HepG2 (cell line): ENCODE measurements at regions not wholly inside any gene's neighbourhood (a gene's known extent, or its start where the extent isn't known, plus 50 kb on each side); places are given as distances from the start of the nearest gene placed in this dataset.

Source experiments
- ATAC-seq: fragments of 200-7000 bp; cut with Tn5 transposase; 3 replicates; pipeline ENCODE4 v1.9.1; 2020; ENCODE audit warnings: mild to moderate bottlenecking, moderate library complexity
- BruUV-seq: library from RNA; stranded (reverse); fragments of 400-500 nt; replicated peaks from 2 replicates; lab custom pipeline; 2021; lab: Mats Ljungman, UMichigan
- CTCF ChIA-PET: fragments of 300-600 bp; formaldehyde crosslinking; extraction: SDS; loops from one replicate; lab custom pipeline; 2021; ENCODE audit warnings: low total read pairs, inconsistent platforms, low intra/inter-chr PET ratio; lab: Yijun Ruan, JAX
- POLR2A ChIA-PET: fragments of 350-600 bp; sonication (Branson Sonifier 250); formaldehyde crosslinking; loops from one replicate; lab custom pipeline; 2020; ENCODE audit warnings: antibody characterized with exemption, inconsistent platforms; lab: Yijun Ruan, JAX
- DNase-seq: peaks from one replicate; pipeline ENCODE4 v3.0.0-alpha.2; 2015; ENCODE audit warnings: low spot score
- FAIRE-seq: peaks from 3 replicates; lab custom pipeline; 2011; peaks lifted over from hg19 to GRCh38; lab: Jason Lieb, UNC
- H2AFZ ChIP-seq: one replicate; pipeline ENCODE4 v1.6.1; 2011; ENCODE audit warnings: low read length, inconsistent platforms
- H3K27ac ChIP-seq: fragments of 300-600 bp; 3 replicates; pipeline ENCODE4 v1.8.0; 2011; ENCODE audit warnings: mixed run types, mild to moderate bottlenecking, mixed read lengths, low read length, inconsistent platforms; ENCODE audit not compliant: insufficient read depth; ENCODE audit errors: extremely low read length
- H3K27me3 ChIP-seq, 2 experiments: fragments of 200-600 bp in 1 of 2; 2 replicates in 1 of 2; 3 replicates in 1 of 2; pipeline versions ENCODE4 v1.6.0 to v1.8.0; 2011; ENCODE audit warnings: low read length in 2 of 2, mild to moderate bottlenecking in 2 of 2, moderate library complexity in 2 of 2, inconsistent platforms in 1 of 2; ENCODE audit not compliant: insufficient read depth in 2 of 2, control insufficient read depth in 1 of 2
- H3K36me3 ChIP-seq, 2 experiments: fragments of 200-600 bp in 1 of 2; replicated peaks in 1 of 2; 2 replicates in 1 of 2; 3 replicates in 1 of 2; pipeline versions ENCODE4 v1.5.1 to v1.8.0; 2011; ENCODE audit warnings: low read length in 2 of 2, inconsistent platforms in 1 of 2; ENCODE audit not compliant: insufficient read depth in 2 of 2, control insufficient read depth in 1 of 2
- H3K4me1 ChIP-seq: 2 replicates; pipeline ENCODE4 v1.5.1; 2012; ENCODE audit warnings: low read length, inconsistent platforms; ENCODE audit not compliant: insufficient read depth
- H3K4me2 ChIP-seq: 2 replicates; pipeline ENCODE4 v1.6.0; 2011; ENCODE audit warnings: low read depth, low read length, inconsistent platforms
- H3K4me3 ChIP-seq, 3 experiments: fragments of 200-600 bp in 1 of 3; sonication (generic), shearing (Covaris generic) in 1 of 3; replicated peaks in 1 of 3; 2 replicates each; pipeline ENCODE4 v1.5.1; 2011 to 2016; ENCODE audit warnings: low read length in 3 of 3, inconsistent platforms in 2 of 3, low read depth in 2 of 3, mild to moderate bottlenecking in 2 of 3, control low read depth in 1 of 3, mixed read lengths in 1 of 3; ENCODE audit not compliant: insufficient read depth in 1 of 3
- H3K79me2 ChIP-seq: one replicate; pipeline ENCODE4 v1.6.1; 2011; ENCODE audit warnings: low read length, inconsistent platforms; ENCODE audit not compliant: insufficient read depth
- H3K9ac ChIP-seq: 2 replicates; pipeline ENCODE4 v1.6.0; 2011; ENCODE audit warnings: mild to moderate bottlenecking, low read depth, low read length, inconsistent platforms; ENCODE audit not compliant: insufficient read depth
- H3K9me3 ChIP-seq: 2 replicates; pipeline ENCODE4 v1.5.1; 2012; ENCODE audit warnings: mild to moderate bottlenecking, low read length
- H4K20me1 ChIP-seq: 2 replicates; pipeline ENCODE4 v1.6.0; 2011; ENCODE audit warnings: inconsistent platforms, mild to moderate bottlenecking, low read length, moderate library complexity; ENCODE audit not compliant: insufficient read depth
- FOXO1 ChIP-seq: sonication (generic); formaldehyde crosslinking; IDR thresholded peaks from 2 replicates; pipeline ENCODE4 v1.4.0; 2020; ENCODE audit warnings: missing genetic modification reagents
- HOXA7 ChIP-seq: sonication (generic); formaldehyde crosslinking; IDR thresholded peaks from 2 replicates; pipeline ENCODE4 v1.8.1; 2022; ENCODE audit warnings: mild to moderate bottlenecking, missing genetic modification reagents, moderate library complexity
- KDM6A ChIP-seq: IDR thresholded peaks from 2 replicates; pipeline ENCODE4 v1.6.1; 2016; ENCODE audit warnings: low read depth
- MBNL3 ChIP-seq: fragments of 250-450 bp; sonication (Bioruptor Pico); conservative IDR thresholded peaks from 2 replicates; pipeline ENCODE4 v1.8.0; 2022; ENCODE audit warnings: mild to moderate bottlenecking, inconsistent platforms
- NR3C1 ChIP-seq: sonication (generic); formaldehyde crosslinking; IDR thresholded peaks from 2 replicates; pipeline ENCODE4 v1.4.0; 2020; ENCODE audit warnings: missing genetic modification reagents
- PAWR ChIP-seq: sonication (generic); formaldehyde crosslinking; IDR thresholded peaks from 2 replicates; pipeline ENCODE4 v1.4.0; 2020; ENCODE audit warnings: missing genetic modification reagents, mild to moderate bottlenecking, borderline replicate concordance
- RBM39 ChIP-seq: fragments of 200-400 bp; formaldehyde crosslinking; IDR thresholded peaks from one replicate; pipeline ENCODE4 v1.6.1; 2018; ENCODE audit warnings: antibody characterized with exemption, mild to moderate bottlenecking, low read depth, low read length; ENCODE audit not compliant: poor library complexity, severe bottlenecking
- SNAPC4 ChIP-seq: sonication (generic); formaldehyde crosslinking; IDR thresholded peaks from 2 replicates; pipeline ENCODE4 v1.4.0; 2020; ENCODE audit warnings: mild to moderate bottlenecking, missing genetic modification reagents
- STAT6 ChIP-seq: sonication (generic); formaldehyde crosslinking; IDR thresholded peaks from 2 replicates; pipeline ENCODE4 v1.4.0; 2020; ENCODE audit warnings: missing genetic modification reagents, mild to moderate bottlenecking, borderline replicate concordance
- ZBTB37 ChIP-seq: sonication (generic); formaldehyde crosslinking; IDR thresholded peaks from 2 replicates; pipeline ENCODE4 v1.4.0; 2020; ENCODE audit warnings: mild to moderate bottlenecking, missing genetic modification reagents
- ZBTB38 ChIP-seq: sonication (generic); formaldehyde crosslinking; IDR thresholded peaks from 2 replicates; pipeline ENCODE4 v1.5.1; 2020; ENCODE audit warnings: mild to moderate bottlenecking, missing genetic modification reagents
- ZNF580 ChIP-seq: IDR thresholded peaks from 2 replicates; pipeline ENCODE4 v1.6.1; 2016; ENCODE audit warnings: low read depth, borderline replicate concordance
- ZNF83 ChIP-seq: sonication (generic); formaldehyde crosslinking; IDR thresholded peaks from 2 replicates; pipeline ENCODE4 v1.4.0; 2020; ENCODE audit warnings: missing genetic modification reagents, mild to moderate bottlenecking, borderline replicate concordance
- ZNF850 ChIP-seq: sonication (generic); formaldehyde crosslinking; conservative IDR thresholded peaks from 2 replicates; pipeline ENCODE4 v1.9.0; 2021; ENCODE audit warnings: mild to moderate bottlenecking, missing genetic modification reagents
- ZNF891 ChIP-seq: sonication (generic); formaldehyde crosslinking; IDR thresholded peaks from 2 replicates; pipeline ENCODE4 v1.5.0; 2020; ENCODE audit warnings: mild to moderate bottlenecking, missing genetic modification reagents
- WGBS: methylation state at CpG from one replicate; pipeline ENCODE4 v1.1.6; 2017; ENCODE audit warnings: low lambda C conversion rate; 5-methylcytosine and 5-hydroxymethylcytosine counted together
- in situ Hi-C: cut with HindIII; loops from 2 replicates; pipeline ENCODE4 v1.10.0; 2017; ENCODE audit warnings: low pct_unique_long_range_greater_than_20kb; ENCODE audit not compliant: extremely low pct_ligation_motif_present
- intact Hi-C: fragments of 100-400 bp; cut with micrococcal nuclease; formaldehyde crosslinking; loops from one replicate; pipeline ENCODE4 v1.10.0; 2022; ENCODE audit not compliant: unreplicated experiment

GRCh38 chr13:103324641-103325040, 258.4 kb upstream of the SLC10A2 start:
- Histone ChIP-seq H3K4me1 (no peaks in the 10 kb centered on the region), H3K36me3 (no peaks in the 10 kb centered on the region), H3K4me3 (no peak overlapping the region)
- 0% methylated on average over 2 of the region's 2 CpGs for WGBS
- in situ Hi-C loops, result no loop called here
- BruUV-seq, result no TSS peak
- no peak for TF ChIP-seq ZBTB37 (CRISPR knock-in tag)
- TF ChIP-seq ZNF850 (CRISPR knock-in tag), result no peak
- no peak for TF ChIP-seq ZNF83 (CRISPR knock-in tag)
- TF ChIP-seq KDM6A (CRISPR knock-in tag), result no peak
- TF ChIP-seq RBM39, result no peak
- no peak for TF ChIP-seq FOXO1 (CRISPR knock-in tag)
- no peak for TF ChIP-seq NR3C1 (CRISPR knock-in tag)
- TF ChIP-seq ZNF580 (CRISPR knock-in tag), result no peak
- TF ChIP-seq SNAPC4 (CRISPR knock-in tag), result no peak
- TF ChIP-seq ZBTB38, result no peak
- TF ChIP-seq ZNF891 (CRISPR knock-in tag), result no peak
- no peak for TF ChIP-seq HOXA7 (CRISPR knock-in tag)
- TF ChIP-seq MBNL3, result no peak
- no peak for TF ChIP-seq STAT6 (CRISPR knock-in tag)
- no peak for TF ChIP-seq PAWR
- TF ChIP-seq, all 625 proteins: peak for 0
- Histone ChIP-seq H4K20me1 (no peaks in the 10 kb centered on the region), H3K79me2 (no peaks in the 10 kb centered on the region), H3K27ac (no peak overlapping the region), H3K9ac (no peak overlapping the region), H3K9me3 (peaks cover 54% of the 10 kb centered on the region), H3K27me3 (no peaks in the 10 kb centered on the region; a peak in 1 of 5 replicates), H3K4me2 (no peak overlapping the region), H2AFZ (no peak overlapping the region)
- POLR2A ChIA-PET, result no interaction called here
- intact Hi-C loops, result no loop called here
- CTCF ChIA-PET, result no interaction called here
- ATAC-seq (no peak), DNase-seq (no peak), FAIRE-seq (no peak)
